ENCODE measurements at regions not wholly inside any gene's neighbourhood (a gene's known extent, or its start where the extent isn't known, plus 50 kb on each side); places are given as distances from the start of the nearest gene placed in this dataset.

- no peak overlapping the region for H3K4me3 ChIP-seq (ENCODE audit: low read depth, low read length, poor library complexity, severe bottlenecking)
- no peak overlapping the region for H2AFZ ChIP-seq (ENCODE audit: low read length)
- no peaks in the 10 kb centered on the region for H3K9me3 ChIP-seq (ENCODE audit: low read length)
- no TSS peak for BruUV-seq (replicated peaks)
- no peak for DNase-seq (ENCODE audit: low spot score)
- H3K9me2 ChIP-seq (ENCODE audit: insufficient read depth, low read length) = no peaks in the 10 kb centered on the region
- no peaks in the 10 kb centered on the region for H3K79me2 ChIP-seq (ENCODE audit: insufficient read depth, low read depth, low read length)
- TF ChIP-seq EZH2phosphoT487 (IDR thresholded peaks at IDR 0.05; ENCODE audit: borderline replicate concordance, low read depth, low read length) = no peak
- TF ChIP-seq CTCF (conservative IDR thresholded peaks at IDR 0.05; ENCODE audit: low read length) = no peak
- ChIA-PET CTCF (ENCODE audit: unreplicated experiment) (interaction anchor here (0.5 kb wide), 1 partner anchor 337 kb away, joined by 3 read pairs; no protein-coding TSS in a partner anchor), POLR2A (interaction anchor here (0.5 to 0.6 kb wide), 2 partner anchors 759 to 762 kb away, joined by 3 read pairs; no protein-coding TSS in a partner anchor)
- intact Hi-C loops (cut with micrococcal nuclease; ENCODE audit: unreplicated experiment) = no loop called here
- H3K27ac ChIP-seq (ENCODE audit: low read depth, low read length, poor library complexity, severe bottlenecking) = no peak overlapping the region
- H3K4me1 ChIP-seq (ENCODE audit: insufficient read depth, low read length, poor library complexity, severe bottlenecking) = no peaks in the 10 kb centered on the region
- no peak overlapping the region for H3K4me2 ChIP-seq (ENCODE audit: low read length)
- H3K36me3 ChIP-seq (ENCODE audit: insufficient read depth, low read length) = no peaks in the 10 kb centered on the region
- H4K20me1 ChIP-seq (ENCODE audit: insufficient read depth, low read length) = no peaks in the 10 kb centered on the region
Measured at GRCh38 chr10:14403359-14403758, 72.6 kb upstream of the FRMD4A start.

- H3K27ac ChIP-seq (ENCODE audit: low read depth, low read length, poor library complexity, severe bottlenecking) = no peak overlapping the region
- H3K9me2 ChIP-seq (ENCODE audit: insufficient read depth, low read length) = no peaks in the 10 kb centered on the region
- no TSS peak for BruUV-seq (replicated peaks)
- H3K4me3 ChIP-seq (ENCODE audit: low read depth, low read length, poor library complexity, severe bottlenecking) = no peak overlapping the region
- no peaks in the 10 kb centered on the region for H3K79me2 ChIP-seq (ENCODE audit: insufficient read depth, low read depth, low read length)
- ChIA-PET CTCF (ENCODE audit: unreplicated experiment) (no interaction called here), POLR2A (interaction anchor here (0.6 kb wide), 1 partner anchor 1189 kb away, joined by 3 read pairs; no protein-coding TSS in a partner anchor)
- no peak for DNase-seq (ENCODE audit: low spot score)
- no peaks in the 10 kb centered on the region for H3K9me3 ChIP-seq (ENCODE audit: low read length)
- H2AFZ ChIP-seq (ENCODE audit: low read length) = no peak overlapping the region
- H4K20me1 ChIP-seq (ENCODE audit: insufficient read depth, low read length) = no peaks in the 10 kb centered on the region
- no peaks in the 10 kb centered on the region for H3K36me3 ChIP-seq (ENCODE audit: insufficient read depth, low read length)
- no peak for TF ChIP-seq CTCF (conservative IDR thresholded peaks at IDR 0.05; ENCODE audit: low read length)
- no peak for TF ChIP-seq EZH2phosphoT487 (IDR thresholded peaks at IDR 0.05; ENCODE audit: borderline replicate concordance, low read depth, low read length)
- no peak overlapping the region for H3K4me2 ChIP-seq (ENCODE audit: low read length)
- intact Hi-C loops (cut with micrococcal nuclease; ENCODE audit: unreplicated experiment) = no loop called here
- no peaks in the 10 kb centered on the region for H3K4me1 ChIP-seq (ENCODE audit: insufficient read depth, low read length, poor library complexity, severe bottlenecking)
Measured at GRCh38 chr10:14399641-14400040, 68.9 kb upstream of the FRMD4A start.

- no peak overlapping the region for H3K4me3 ChIP-seq (ENCODE audit: low read depth, low read length, poor library complexity, severe bottlenecking)
- ChIA-PET POLR2A (interaction anchor here (0.6 to 0.7 kb wide), 2 partner anchors 28 to 38 kb away, joined by 3 read pairs; no protein-coding TSS in a partner anchor), CTCF (ENCODE audit: unreplicated experiment) (no interaction called here)
- no peaks in the 10 kb centered on the region for H3K4me1 ChIP-seq (ENCODE audit: insufficient read depth, low read length, poor library complexity, severe bottlenecking)
- BruUV-seq (replicated peaks) = no TSS peak
- no peaks in the 10 kb centered on the region for H3K36me3 ChIP-seq (ENCODE audit: insufficient read depth, low read length)
- H3K9me3 ChIP-seq (ENCODE audit: low read length) = no peaks in the 10 kb centered on the region
- TF ChIP-seq CTCF (conservative IDR thresholded peaks at IDR 0.05; ENCODE audit: low read length) (no peak), EZH2phosphoT487 (IDR thresholded peaks at IDR 0.05; ENCODE audit: borderline replicate concordance, low read depth, low read length) (no peak)
- intact Hi-C loops (cut with micrococcal nuclease; ENCODE audit: unreplicated experiment) = no loop called here
- H3K9me2 ChIP-seq (ENCODE audit: insufficient read depth, low read length) = no peaks in the 10 kb centered on the region
- H4K20me1 ChIP-seq (ENCODE audit: insufficient read depth, low read length) = no peaks in the 10 kb centered on the region
- DNase-seq (ENCODE audit: low spot score) = no peak
- no peak overlapping the region for H2AFZ ChIP-seq (ENCODE audit: low read length)
- no peaks in the 10 kb centered on the region for H3K79me2 ChIP-seq (ENCODE audit: insufficient read depth, low read depth, low read length)
- no peak overlapping the region for H3K27ac ChIP-seq (ENCODE audit: low read depth, low read length, poor library complexity, severe bottlenecking)
- H3K4me2 ChIP-seq (ENCODE audit: low read length) = no peak overlapping the region
Measured at GRCh38 chr10:14397066-14397465, 66.3 kb upstream of the FRMD4A start.

All from OCI-LY7 (cell line).